ENCODE measurements at regions not wholly inside any gene's neighbourhood (a gene's known extent, or its start where the extent isn't known, plus 50 kb on each side); places are given as distances from the start of the nearest gene placed in this dataset.
"Not testable (repeated sequence)": the region's sequence is repeated elsewhere in the genome, so short reads cannot be mapped to it uniquely, and the experiment has no call there.

DNA sequence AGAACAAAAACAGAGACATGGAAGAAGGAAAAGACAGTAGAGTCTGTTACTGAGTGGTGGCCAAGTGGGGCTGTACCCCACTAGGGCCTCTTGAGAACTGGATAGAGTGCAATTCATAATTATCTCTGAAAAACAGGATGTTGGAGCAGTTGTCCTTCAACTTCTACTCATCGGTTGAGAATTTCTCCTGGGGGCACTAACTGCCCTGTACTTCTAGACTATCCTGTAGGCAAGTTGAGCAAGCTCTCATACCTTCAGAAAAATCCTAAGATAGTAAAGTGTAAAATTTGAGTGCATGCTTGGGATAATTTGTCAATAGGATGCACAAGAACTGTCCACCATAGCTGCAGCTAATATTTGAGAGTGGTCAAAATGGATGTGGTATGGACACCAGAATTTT, 179.7 kb upstream of the CNKSR2 start:
- Mint-ChIP-seq H3K36me3 (ENCODE audit: unreplicated experiment) (no peaks in the 10 kb centered on the region), H3K4me1 (ENCODE audit: unreplicated experiment) (no peaks in the 10 kb centered on the region), H3K27me3 (ENCODE audit: unreplicated experiment) (no peaks in the 10 kb centered on the region), H3K4me3 (ENCODE audit: unreplicated experiment) (no peak overlapping the region), H3K9me3 (ENCODE audit: unreplicated experiment) (peaks cover 10% of the 10 kb centered on the region), H3K27ac (ENCODE audit: unreplicated experiment) (no peak overlapping the region)
- TF ChIP-seq, protein P1, sequence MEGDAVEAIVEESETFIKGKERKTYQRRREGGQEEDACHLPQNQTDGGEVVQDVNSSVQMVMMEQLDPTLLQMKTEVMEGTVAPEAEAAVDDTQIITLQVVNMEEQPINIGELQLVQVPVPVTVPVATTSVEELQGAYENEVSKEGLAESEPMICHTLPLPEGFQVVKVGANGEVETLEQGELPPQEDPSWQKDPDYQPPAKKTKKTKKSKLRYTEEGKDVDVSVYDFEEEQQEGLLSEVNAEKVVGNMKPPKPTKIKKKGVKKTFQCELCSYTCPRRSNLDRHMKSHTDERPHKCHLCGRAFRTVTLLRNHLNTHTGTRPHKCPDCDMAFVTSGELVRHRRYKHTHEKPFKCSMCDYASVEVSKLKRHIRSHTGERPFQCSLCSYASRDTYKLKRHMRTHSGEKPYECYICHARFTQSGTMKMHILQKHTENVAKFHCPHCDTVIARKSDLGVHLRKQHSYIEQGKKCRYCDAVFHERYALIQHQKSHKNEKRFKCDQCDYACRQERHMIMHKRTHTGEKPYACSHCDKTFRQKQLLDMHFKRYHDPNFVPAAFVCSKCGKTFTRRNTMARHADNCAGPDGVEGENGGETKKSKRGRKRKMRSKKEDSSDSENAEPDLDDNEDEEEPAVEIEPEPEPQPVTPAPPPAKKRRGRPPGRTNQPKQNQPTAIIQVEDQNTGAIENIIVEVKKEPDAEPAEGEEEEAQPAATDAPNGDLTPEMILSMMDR (IDR thresholded peaks at IDR 0.05), result no peak
- no peak for DNase-seq (ENCODE audit: extremely low spot score, unreplicated experiment)

GRCh38 chrX:21207080-21207479, 167.1 kb upstream of the CNKSR2 start:
- TF ChIP-seq, protein P1 (IDR thresholded peaks at IDR 0.05), result no peak
- H3K27ac Mint-ChIP-seq (ENCODE audit: unreplicated experiment), result no peak overlapping the region
- H3K36me3 Mint-ChIP-seq (ENCODE audit: unreplicated experiment), result no peaks in the 10 kb centered on the region
- no peaks in the 10 kb centered on the region for H3K4me1 Mint-ChIP-seq (ENCODE audit: unreplicated experiment)
- DNase-seq (ENCODE audit: extremely low spot score, unreplicated experiment), result no peak
- no peak overlapping the region for H3K4me3 Mint-ChIP-seq (ENCODE audit: unreplicated experiment)
- H3K9me3 Mint-ChIP-seq (ENCODE audit: unreplicated experiment), result peaks cover 18% of the 10 kb centered on the region
- no peaks in the 10 kb centered on the region for H3K27me3 Mint-ChIP-seq (ENCODE audit: unreplicated experiment)

- not testable (repeated sequence) for DNase-seq (ENCODE audit: extremely low spot score, unreplicated experiment); H3K27ac Mint-ChIP-seq (ENCODE audit: unreplicated experiment); H3K4me1 Mint-ChIP-seq (ENCODE audit: unreplicated experiment); H3K27me3 Mint-ChIP-seq (ENCODE audit: unreplicated experiment); H3K36me3 Mint-ChIP-seq (ENCODE audit: unreplicated experiment); H3K4me3 Mint-ChIP-seq (ENCODE audit: unreplicated experiment)
- H3K9me3 Mint-ChIP-seq (ENCODE audit: unreplicated experiment), result peaks cover 35% of the 10 kb centered on the region
Observed at GRCh38 chrX:21219208-21219607, 155.0 kb upstream of the CNKSR2 start.

DNA sequence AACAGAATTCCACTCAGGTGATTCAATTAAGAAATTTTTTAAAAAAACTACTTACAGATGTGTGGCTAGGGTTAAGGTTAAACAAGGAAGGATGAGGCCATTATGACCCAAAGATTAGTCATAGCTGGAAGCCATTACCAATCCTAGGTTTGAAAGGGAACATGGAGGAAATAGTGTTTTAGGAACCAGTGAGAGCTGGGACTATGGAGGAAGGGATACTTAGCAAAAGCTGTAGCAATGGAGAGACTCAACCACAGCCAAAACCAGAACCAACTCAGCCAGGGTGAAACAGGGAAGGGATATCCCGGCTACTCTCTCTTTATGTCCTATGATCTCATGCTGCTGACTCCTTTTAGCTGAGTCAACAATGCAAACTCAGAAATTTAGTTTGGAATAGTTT, 148.6 kb upstream of the CNKSR2 start:
- Mint-ChIP-seq H3K9me3 (ENCODE audit: unreplicated experiment) (peaks cover 43% of the 10 kb centered on the region), H3K4me1 (ENCODE audit: unreplicated experiment) (no peaks in the 10 kb centered on the region), H3K4me3 (ENCODE audit: unreplicated experiment) (no peak overlapping the region), H3K36me3 (ENCODE audit: unreplicated experiment) (no peaks in the 10 kb centered on the region), H3K27me3 (ENCODE audit: unreplicated experiment) (no peaks in the 10 kb centered on the region), H3K27ac (ENCODE audit: unreplicated experiment) (no peak overlapping the region)
- no peak for DNase-seq (ENCODE audit: extremely low spot score, unreplicated experiment)
- TF ChIP-seq, protein P1 (IDR thresholded peaks at IDR 0.05), result no peak

DNA sequence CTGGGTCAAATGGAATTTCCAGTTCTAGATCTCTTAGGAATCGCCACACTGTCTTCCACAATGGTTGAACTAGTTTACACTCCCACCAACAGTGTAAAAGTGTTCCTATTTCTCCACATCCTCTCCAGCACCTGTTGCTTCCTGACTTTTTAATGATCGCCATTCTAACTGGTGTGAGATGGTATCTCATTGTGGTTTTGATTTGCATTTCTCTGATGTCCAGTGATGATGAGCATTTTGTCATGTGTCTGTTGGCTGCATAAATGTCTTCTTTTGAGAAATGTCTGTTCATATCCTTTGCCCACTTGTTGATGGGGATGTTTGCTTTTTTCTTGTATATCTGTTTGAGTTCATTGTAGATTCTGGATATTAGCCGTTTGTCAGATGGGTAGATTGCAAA, 145.2 kb upstream of the CNKSR2 start:
- peaks cover 48% of the 10 kb centered on the region for H3K9me3 Mint-ChIP-seq (ENCODE audit: unreplicated experiment)
- not testable (repeated sequence) for H3K27ac Mint-ChIP-seq (ENCODE audit: unreplicated experiment); H3K4me3 Mint-ChIP-seq (ENCODE audit: unreplicated experiment); DNase-seq (ENCODE audit: extremely low spot score, unreplicated experiment); H3K27me3 Mint-ChIP-seq (ENCODE audit: unreplicated experiment); H3K36me3 Mint-ChIP-seq (ENCODE audit: unreplicated experiment); H3K4me1 Mint-ChIP-seq (ENCODE audit: unreplicated experiment)

DNA sequence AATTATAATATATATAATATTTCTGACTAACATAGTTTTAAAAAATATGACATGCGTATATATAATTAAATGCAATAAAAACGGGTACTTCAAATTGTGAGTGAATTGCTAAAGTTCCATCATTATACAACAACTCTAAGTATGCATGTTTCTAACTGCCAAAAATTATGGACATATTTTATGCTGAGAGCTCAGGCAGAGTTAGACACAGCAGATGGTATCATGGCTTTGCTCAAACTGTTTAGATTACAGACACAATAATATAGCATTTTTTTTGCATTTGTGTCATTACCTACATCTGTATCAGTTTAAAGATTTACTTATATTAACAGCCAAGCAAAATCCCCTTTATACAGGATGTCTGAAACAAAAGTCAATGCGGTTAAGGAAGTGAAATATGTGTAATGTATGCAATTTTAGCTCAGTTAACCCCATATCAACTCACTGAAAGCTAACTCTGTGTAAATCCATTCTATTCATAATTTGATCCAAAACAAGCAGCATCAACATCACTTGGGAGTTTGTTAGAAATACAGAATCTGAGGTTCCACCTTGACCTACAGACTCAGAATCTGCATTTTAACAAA, 119.1 kb upstream of the CNKSR2 start:
- TF ChIP-seq, protein P1 (IDR thresholded peaks at IDR 0.05), result no peak
- H3K9me3 Mint-ChIP-seq (ENCODE audit: unreplicated experiment), result no peaks in the 10 kb centered on the region

More for the DNA sequence above, 119.1 kb upstream of the CNKSR2 start:
- H3K27ac Mint-ChIP-seq (ENCODE audit: unreplicated experiment), result no peak overlapping the region
- no peak overlapping the region for H3K4me3 Mint-ChIP-seq (ENCODE audit: unreplicated experiment)
- no peak for DNase-seq (ENCODE audit: extremely low spot score, unreplicated experiment)
- no peaks in the 10 kb centered on the region for H3K4me1 Mint-ChIP-seq (ENCODE audit: unreplicated experiment)
- H3K27me3 Mint-ChIP-seq (ENCODE audit: unreplicated experiment), result no peaks in the 10 kb centered on the region
- H3K36me3 Mint-ChIP-seq (ENCODE audit: unreplicated experiment), result no peaks in the 10 kb centered on the region
